GM12892 (cell line): ENCODE measurements at regions not wholly inside any gene's neighbourhood (a gene's known extent, or its start where the extent isn't known, plus 50 kb on each side); places are given as distances from the start of the nearest gene placed in this dataset.
"Not testable (repeated sequence)": the region's sequence is repeated elsewhere in the genome, so short reads cannot be mapped to it uniquely, and the experiment has no call there.

Experiments used
- DNase-seq: peaks from one replicate; pipeline ENCODE4 v3.0.0; 2011; ENCODE audit not compliant: insufficient read length
- FAIRE-seq: peaks from 2 replicates; lab custom pipeline; 2011; peaks lifted over from hg19 to GRCh38; lab: Jason Lieb, UNC
- POLR2A ChIP-seq: IDR thresholded peaks from 2 replicates; pipeline ENCODE4 v1.6.1; 2011; ENCODE audit warnings: low read depth, low read length, control low read depth
- POLR2AphosphoS5 ChIP-seq: IDR thresholded peaks from 2 replicates; pipeline ENCODE4 v1.6.1; 2011; ENCODE audit warnings: low read depth, low read length, control low read depth
- TAF1 ChIP-seq: IDR thresholded peaks from 2 replicates; pipeline ENCODE4 v1.6.1; 2011; ENCODE audit warnings: low read depth, mild to moderate bottlenecking, control low read depth, low read length, borderline replicate concordance

- FAIRE-seq (no peak), DNase-seq (no peak)
- no peak for TF ChIP-seq POLR2A
- TF ChIP-seq TAF1 = no peak
- no peak for TF ChIP-seq POLR2AphosphoS5
Observed at GRCh38 chr7:66537876-66538275, 90.8 kb upstream of the KCTD7 start.

DNA sequence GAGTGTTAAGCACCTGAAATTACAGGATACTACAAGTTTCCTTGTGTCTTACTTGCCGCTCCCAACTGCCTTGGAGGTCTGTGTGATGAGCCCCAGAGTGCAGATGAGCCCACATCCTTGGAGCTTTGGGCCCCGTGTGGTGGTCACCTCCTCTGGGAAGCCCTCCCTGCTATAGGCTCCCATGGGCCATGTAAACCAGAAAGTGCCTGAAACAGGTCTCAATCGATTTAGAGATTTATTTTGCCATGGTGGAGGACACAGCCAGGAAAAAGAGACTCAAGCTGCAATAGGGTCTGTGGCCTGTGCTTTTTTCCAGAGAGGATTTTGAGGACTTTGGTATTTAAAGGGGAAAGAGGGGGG, 89.4 kb upstream of the KCTD7 start:
- FAIRE-seq (no peak), DNase-seq (no peak)
- TF ChIP-seq TAF1 (no peak), POLR2A (no peak)

GRCh38 chr7:66539902-66540375, 88.7 kb upstream of the KCTD7 start:
- FAIRE-seq (no peak), DNase-seq (no peak)
- TF ChIP-seq TAF1 = no peak
- TF ChIP-seq POLR2AphosphoS5 = no peak
- TF ChIP-seq POLR2A = no peak

DNA sequence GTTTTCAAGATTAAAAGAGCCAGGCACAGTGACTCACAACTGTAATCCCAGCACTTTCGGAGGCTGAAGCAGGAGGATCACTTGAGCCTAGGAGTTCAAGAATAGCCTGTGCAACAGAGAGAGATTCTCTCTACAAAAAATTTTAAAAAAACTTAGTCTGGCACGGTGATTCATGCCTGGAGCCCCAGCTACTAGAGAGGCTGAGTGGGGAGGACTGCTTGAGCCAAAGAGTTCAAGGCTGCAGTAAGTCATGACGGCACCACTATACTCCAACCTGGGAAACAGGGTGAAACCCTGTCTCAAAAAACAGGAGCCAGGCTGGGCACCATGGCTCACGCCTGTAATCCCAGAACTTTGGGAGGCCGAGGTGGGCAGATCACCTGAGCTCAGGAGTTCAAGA, 86.6 kb upstream of the KCTD7 start:
- no peak for TF ChIP-seq POLR2AphosphoS5
- DNase-seq = no peak
- FAIRE-seq = no peak

DNA sequence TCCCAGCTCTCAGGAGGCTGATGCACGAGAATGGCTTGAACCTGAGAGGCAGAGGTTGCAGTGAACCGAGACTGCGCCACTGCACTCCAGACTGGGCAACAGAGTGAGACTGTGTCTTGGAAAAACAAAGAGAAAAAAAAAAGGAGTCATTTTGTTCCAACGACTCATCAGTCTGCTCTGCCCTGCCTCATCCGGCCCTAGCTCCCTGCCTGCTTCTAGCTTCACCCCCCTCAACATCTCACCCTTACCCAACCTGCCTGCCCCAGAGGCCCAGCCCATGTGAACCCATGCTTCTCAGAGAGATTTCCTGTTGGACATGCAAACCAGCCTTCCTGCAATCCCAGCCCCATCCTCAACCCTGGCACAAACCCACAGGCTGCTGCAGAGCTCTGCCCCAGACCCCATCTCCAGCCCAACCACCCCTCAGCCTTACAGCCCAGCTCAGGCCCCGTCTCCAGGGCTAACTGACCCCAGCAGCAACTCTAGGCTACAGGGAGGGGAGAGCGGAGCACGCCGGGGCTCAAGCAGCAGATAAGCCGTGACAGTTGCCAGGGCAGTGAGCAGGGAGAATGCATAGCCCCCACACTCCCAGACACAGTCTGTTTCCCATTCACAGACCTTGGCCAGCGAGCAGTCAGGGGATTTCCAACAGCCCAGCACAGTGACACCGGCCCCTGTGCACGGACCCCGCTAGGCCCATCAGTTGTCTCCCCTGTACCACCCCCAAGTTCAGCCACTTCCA, 86.0 kb upstream of the KCTD7 start:
- no peak for FAIRE-seq
- TF ChIP-seq POLR2A = no peak
- TF ChIP-seq POLR2AphosphoS5 = no peak
- TF ChIP-seq TAF1 = no peak
- no peak for DNase-seq

- DNase-seq (no peak), FAIRE-seq (no peak)
- TF ChIP-seq POLR2A (no peak), POLR2AphosphoS5 (no peak), TAF1 (no peak)
Observed at GRCh38 chr7:66549466-66549865, 79.2 kb upstream of the KCTD7 start.

DNA sequence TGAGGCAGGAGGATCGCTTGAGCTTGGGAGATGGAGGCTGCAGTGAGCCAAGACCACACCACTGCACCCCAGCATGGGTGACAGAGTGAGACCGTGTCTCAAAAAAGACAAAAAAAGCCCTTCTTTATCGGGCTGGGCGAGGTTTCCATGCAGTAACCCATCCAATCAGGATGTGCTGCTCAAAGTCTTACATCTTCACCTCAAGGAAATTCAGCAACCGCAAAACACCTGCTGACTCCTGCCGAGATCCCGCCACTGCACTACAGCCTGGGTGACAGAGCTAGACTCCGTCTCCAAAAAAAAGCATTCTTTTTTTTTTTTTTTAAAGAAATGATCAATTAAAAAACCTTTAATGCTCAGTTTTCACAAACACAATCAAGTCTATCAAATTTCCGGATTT, 75.7 kb upstream of the KCTD7 start:
- no peak for DNase-seq
- TF ChIP-seq TAF1 (no peak), POLR2AphosphoS5 (no peak), POLR2A (no peak)
- no peak for FAIRE-seq

- DNase-seq, FAIRE-seq: not testable (repeated sequence)
Observed at GRCh38 chr7:66553675-66554074, 75.0 kb upstream of the KCTD7 start.

DNA sequence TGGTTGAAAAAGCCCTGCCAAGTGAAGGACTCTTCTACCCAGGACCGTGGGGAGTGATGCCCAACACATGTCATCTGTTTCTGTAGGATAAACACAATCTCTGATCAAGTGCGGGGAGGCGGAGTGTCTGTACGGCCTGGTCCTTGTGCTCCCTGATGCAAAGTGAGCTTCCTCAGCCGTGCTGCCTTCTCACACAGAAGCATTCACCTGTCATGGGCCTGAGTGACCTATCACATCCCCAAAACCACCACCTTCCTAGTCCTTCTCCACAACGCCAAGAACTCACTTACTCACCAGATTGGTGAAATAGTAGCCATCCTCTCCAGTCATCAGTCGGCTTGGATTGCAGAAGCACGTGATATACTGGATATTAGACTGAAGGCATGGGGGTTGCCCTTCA, 74.4 kb upstream of the KCTD7 start:
- not testable (repeated sequence) for DNase-seq, FAIRE-seq

GRCh38 chr7:66554842-66555430, 73.7 kb upstream of the KCTD7 start:
- not testable (repeated sequence) for FAIRE-seq, DNase-seq

DNA sequence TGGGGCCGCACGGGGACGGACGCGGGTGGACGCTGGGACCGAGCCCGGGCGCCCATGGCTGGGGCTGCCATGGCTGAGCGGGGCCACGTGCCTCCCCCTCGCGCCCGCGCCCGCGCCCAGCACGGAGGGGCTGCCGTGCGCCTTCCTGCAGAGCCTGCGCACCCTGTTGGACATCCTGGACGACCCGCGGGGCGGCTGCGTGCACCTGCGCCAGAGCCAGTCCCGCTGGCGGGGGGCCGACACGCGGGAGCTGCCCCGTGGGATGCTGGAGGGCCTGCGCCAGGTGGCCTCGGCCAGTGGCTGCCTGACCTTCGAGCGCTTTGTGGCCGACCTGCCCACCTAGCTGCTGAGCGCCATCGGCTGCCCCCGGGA, 72.5 kb upstream of the KCTD7 start:
- no peak for FAIRE-seq
- TF ChIP-seq TAF1 = no peak
- no peak for DNase-seq

- TF ChIP-seq POLR2AphosphoS5 = no peak
- TF ChIP-seq POLR2A = no peak
- TF ChIP-seq TAF1 = no peak
- DNase-seq = no peak
- no peak for FAIRE-seq
Observed at GRCh38 chr7:66556549-66557213, 72.0 kb upstream of the KCTD7 start.
